HepG2 (cell line): ENCODE measurements at regions not wholly inside any gene's neighbourhood (a gene's known extent, or its start where the extent isn't known, plus 50 kb on each side); places are given as distances from the start of the nearest gene placed in this dataset.

Source experiments
- E2F2 ChIP-seq: sonication (generic); formaldehyde crosslinking; IDR thresholded peaks from 2 replicates; pipeline ENCODE4 v1.4.0; 2020; ENCODE audit warnings: missing genetic modification reagents, borderline replicate concordance
- MYC ChIP-seq: sonication (generic); formaldehyde crosslinking; IDR thresholded peaks from 2 replicates; pipeline ENCODE4 v1.9.0; 2021; ENCODE audit warnings: missing genetic modification reagents, borderline replicate concordance
- PREB ChIP-seq: sonication (generic); formaldehyde crosslinking; IDR thresholded peaks from 2 replicates; pipeline ENCODE4 v1.4.0; 2020; ENCODE audit warnings: missing genetic modification reagents
- SNAPC4 ChIP-seq: sonication (generic); formaldehyde crosslinking; IDR thresholded peaks from 2 replicates; pipeline ENCODE4 v1.4.0; 2020; ENCODE audit warnings: mild to moderate bottlenecking, missing genetic modification reagents
- USF2 ChIP-seq, 2 experiments: sonication (generic) in 1 of 2; formaldehyde crosslinking in 1 of 2; IDR thresholded peaks; 2 replicates each; pipeline versions ENCODE4 v1.5.1 to v1.6.1; 2011 to 2020; ENCODE audit warnings: borderline replicate concordance in 1 of 2, low read depth in 1 of 2, low read length in 1 of 2, mild to moderate bottlenecking in 1 of 2, missing genetic modification reagents in 1 of 2, moderate library complexity in 1 of 2
- ZBTB1 ChIP-seq: sonication (generic); formaldehyde crosslinking; IDR thresholded peaks from 2 replicates; pipeline ENCODE4 v1.4.0; 2020; ENCODE audit warnings: missing genetic modification reagents, borderline replicate concordance
- ZNF30 ChIP-seq: sonication (generic); formaldehyde crosslinking; IDR thresholded peaks from 2 replicates; pipeline ENCODE4 v1.5.0; 2020; ENCODE audit warnings: mild to moderate bottlenecking, missing genetic modification reagents
- ZNF883 ChIP-seq: sonication (generic); formaldehyde crosslinking; IDR thresholded peaks from 2 replicates; pipeline ENCODE4 v1.5.1; 2020; ENCODE audit warnings: mild to moderate bottlenecking, missing genetic modification reagents; ENCODE audit errors: not compliant biosample characterization

- TF ChIP-seq ZNF883 (CRISPR knock-in tag) (no peak), PREB (CRISPR knock-in tag) (no peak), MYC (CRISPR knock-in tag) (no peak), E2F2 (CRISPR knock-in tag) (no peak), SNAPC4 (CRISPR knock-in tag) (no peak), USF2 (IDR thresholded peaks at IDR 0.05; ENCODE audit: low read depth, low read length) (no peak), USF2 (CRISPR knock-in tag; IDR thresholded peaks at IDR 0.05; ENCODE audit: borderline replicate concordance) (no peak), ZNF30 (CRISPR knock-in tag) (no peak), ZBTB1 (CRISPR knock-in tag) (no peak)
Observed at GRCh38 chr17:71914042-71914441, 206.8 kb upstream of the SOX9 start (continued).
